ENCODE measurements at regions not wholly inside any gene's neighbourhood (a gene's known extent, or its start where the extent isn't known, plus 50 kb on each side); places are given as distances from the start of the nearest gene placed in this dataset.

- TF ChIP-seq CEBPZ (IDR thresholded peaks at IDR 0.05; ENCODE audit: low read depth, low read length) (no peak), EZH2 (IDR thresholded peaks at IDR 0.05; ENCODE audit: borderline replicate concordance, control insufficient read depth, low read depth, low read length) (no peak)
Measured at GRCh38 chr16:82544378-82545160, 82.2 kb upstream of the CDH13 start.

Measured in GM12878 (cell line).